ENCODE measurements at regions not wholly inside any gene's neighbourhood (a gene's known extent, or its start where the extent isn't known, plus 50 kb on each side); places are given as distances from the start of the nearest gene placed in this dataset.

DNA sequence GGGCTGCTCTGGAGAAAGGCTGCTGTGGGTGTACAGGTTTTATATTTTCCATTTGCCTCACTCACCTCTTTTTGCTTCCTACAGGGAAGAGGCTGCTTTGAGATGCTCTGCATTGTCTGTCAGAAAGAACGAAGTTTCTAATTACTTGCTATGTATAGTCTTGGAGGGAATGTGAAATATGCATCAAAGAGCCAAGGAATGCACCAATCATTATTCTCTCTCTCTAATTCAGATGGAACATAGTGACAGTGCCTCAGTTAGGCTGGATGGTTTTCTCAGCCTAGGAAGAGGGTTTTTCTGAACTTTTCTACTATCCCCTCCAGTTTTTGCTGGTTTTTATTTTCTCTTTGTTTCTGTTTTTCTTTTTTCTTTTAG lies 106.8 kb upstream of the SLC4A4 start:
- TF ChIP-seq CTCF (IDR thresholded peaks at IDR 0.05; ENCODE audit: poor library complexity): no peak
- TF ChIP-seq EZH2 (IDR thresholded peaks at IDR 0.05; ENCODE audit: borderline replicate concordance): no peak
- no peak for TF ChIP-seq EZH2phosphoT487 (IDR thresholded peaks at IDR 0.05; ENCODE audit: low read depth, severe bottlenecking, unreplicated experiment)
